OCI-LY7 (cell line): ENCODE measurements at regions not wholly inside any gene's neighbourhood (a gene's known extent, or its start where the extent isn't known, plus 50 kb on each side); places are given as distances from the start of the nearest gene placed in this dataset.

ENCODE experiments used
- BruUV-seq: library from RNA; stranded (reverse); fragments of 400-500 nt; replicated peaks from 2 replicates; lab custom pipeline; 2021; lab: Mats Ljungman, UMichigan
- CTCF ChIA-PET: fragments of 300-600 bp; sonication (Branson Sonifier 250); formaldehyde crosslinking; loops from one replicate; lab custom pipeline; 2022; ENCODE audit warnings: antibody characterized with exemption; ENCODE audit not compliant: unreplicated experiment; lab: Charles Lee
- POLR2A ChIA-PET: fragments of 300-600 bp; sonication (Branson Sonifier 250); formaldehyde crosslinking; loops from one replicate; lab custom pipeline; 2022; ENCODE audit warnings: antibody characterized with exemption; lab: Charles Lee
- DNase-seq: peaks from one replicate; pipeline ENCODE4 v3.0.0-alpha.2; 2015; ENCODE audit warnings: low spot score
- H2AFZ ChIP-seq: fragments of 200-600 bp; sonication (generic), shearing (Covaris generic); 2 replicates; pipeline ENCODE4 v1.6.1; 2014; ENCODE audit warnings: mild to moderate bottlenecking, antibody characterized with exemption, low read length, moderate library complexity
- H3K27ac ChIP-seq: fragments of 200-600 bp; sonication (generic); 2 replicates; pipeline ENCODE4 v1.5.1; 2014; ENCODE audit warnings: mixed run types, low read depth, mild to moderate bottlenecking, moderate library complexity, low read length, inconsistent platforms; ENCODE audit not compliant: poor library complexity, severe bottlenecking
- H3K36me3 ChIP-seq: fragments of 200-600 bp; sonication (generic); 2 replicates; pipeline ENCODE4 v1.6.1; 2014; ENCODE audit warnings: mild to moderate bottlenecking, antibody characterized with exemption, low read length, moderate library complexity, mixed read lengths; ENCODE audit not compliant: insufficient read depth
- H3K4me1 ChIP-seq: fragments of 200-600 bp; sonication (generic); 2 replicates; pipeline ENCODE4 v1.5.1; 2014; ENCODE audit warnings: mild to moderate bottlenecking, low read length; ENCODE audit not compliant: insufficient read depth, poor library complexity, severe bottlenecking
- H3K4me2 ChIP-seq: fragments of 200-600 bp; sonication (generic); 2 replicates; pipeline ENCODE4 v1.6.1; 2014; ENCODE audit warnings: mild to moderate bottlenecking, low read length
- H3K4me3 ChIP-seq: fragments of 200-600 bp; sonication (generic); 2 replicates; pipeline ENCODE4 v1.5.1; 2014; ENCODE audit warnings: mild to moderate bottlenecking, low read depth, low read length; ENCODE audit not compliant: poor library complexity, severe bottlenecking
- H3K79me2 ChIP-seq: fragments of 200-600 bp; sonication (generic); 2 replicates; pipeline ENCODE4 v1.6.1; 2016; ENCODE audit warnings: low read depth, mild to moderate bottlenecking, low read length, moderate library complexity, mixed read lengths; ENCODE audit not compliant: insufficient read depth
- H3K9me2 ChIP-seq: fragments of 200-600 bp; sonication (generic); 2 replicates; pipeline ENCODE4 v1.6.1; 2016; ENCODE audit warnings: mild to moderate bottlenecking, low read length, mixed read lengths; ENCODE audit not compliant: insufficient read depth
- H3K9me3 ChIP-seq: fragments of 200-600 bp; sonication (generic); 2 replicates; pipeline ENCODE4 v1.6.1; 2014; ENCODE audit warnings: mild to moderate bottlenecking, mixed run types, low read length, mixed read lengths
- H4K20me1 ChIP-seq: fragments of 200-600 bp; sonication (generic); 2 replicates; pipeline ENCODE4 v1.6.1; 2014; ENCODE audit warnings: mild to moderate bottlenecking, antibody characterized with exemption, low read length, moderate library complexity, mixed read lengths; ENCODE audit not compliant: insufficient read depth
- EZH2phosphoT487 ChIP-seq: fragments of 200-600 bp; sonication (generic); IDR thresholded peaks from 2 replicates; pipeline ENCODE4 v1.6.1; 2018; ENCODE audit warnings: low read depth, borderline replicate concordance, mild to moderate bottlenecking, mixed run types, antibody characterized with exemption, low read length, moderate library complexity, mixed read lengths
- intact Hi-C: fragments of 100-400 bp; cut with micrococcal nuclease; formaldehyde crosslinking; loops from one replicate; pipeline ENCODE4 v1.10.0; 2022; ENCODE audit not compliant: unreplicated experiment
- TF ChIP-seq, protein P1 (sequence below): fragments of 200-600 bp; sonication (generic); conservative IDR thresholded peaks from 2 replicates; pipeline ENCODE4 v1.5.1; 2014; ENCODE audit warnings: mild to moderate bottlenecking, antibody characterized with exemption, low read length, moderate library complexity, mixed read lengths

- no peak for TF ChIP-seq EZH2phosphoT487
- TF ChIP-seq, protein P1, sequence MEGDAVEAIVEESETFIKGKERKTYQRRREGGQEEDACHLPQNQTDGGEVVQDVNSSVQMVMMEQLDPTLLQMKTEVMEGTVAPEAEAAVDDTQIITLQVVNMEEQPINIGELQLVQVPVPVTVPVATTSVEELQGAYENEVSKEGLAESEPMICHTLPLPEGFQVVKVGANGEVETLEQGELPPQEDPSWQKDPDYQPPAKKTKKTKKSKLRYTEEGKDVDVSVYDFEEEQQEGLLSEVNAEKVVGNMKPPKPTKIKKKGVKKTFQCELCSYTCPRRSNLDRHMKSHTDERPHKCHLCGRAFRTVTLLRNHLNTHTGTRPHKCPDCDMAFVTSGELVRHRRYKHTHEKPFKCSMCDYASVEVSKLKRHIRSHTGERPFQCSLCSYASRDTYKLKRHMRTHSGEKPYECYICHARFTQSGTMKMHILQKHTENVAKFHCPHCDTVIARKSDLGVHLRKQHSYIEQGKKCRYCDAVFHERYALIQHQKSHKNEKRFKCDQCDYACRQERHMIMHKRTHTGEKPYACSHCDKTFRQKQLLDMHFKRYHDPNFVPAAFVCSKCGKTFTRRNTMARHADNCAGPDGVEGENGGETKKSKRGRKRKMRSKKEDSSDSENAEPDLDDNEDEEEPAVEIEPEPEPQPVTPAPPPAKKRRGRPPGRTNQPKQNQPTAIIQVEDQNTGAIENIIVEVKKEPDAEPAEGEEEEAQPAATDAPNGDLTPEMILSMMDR = no peak
- intact Hi-C loops = no loop called here
- BruUV-seq = no TSS peak
- POLR2A ChIA-PET = no interaction called here
- Histone ChIP-seq H4K20me1 (no peaks in the 10 kb centered on the region), H3K4me1 (peaks cover 5% of the 10 kb centered on the region), H2AFZ (no peak overlapping the region), H3K36me3 (no peaks in the 10 kb centered on the region), H3K27ac (no peak overlapping the region), H3K9me2 (no peaks in the 10 kb centered on the region), H3K4me3 (no peak overlapping the region), H3K4me2 (no peak overlapping the region), H3K9me3 (no peaks in the 10 kb centered on the region), H3K79me2 (no peaks in the 10 kb centered on the region)
- CTCF ChIA-PET = no interaction called here
- no peak for DNase-seq
These were observed 140.7 kb downstream of the TM9SF2 start for GRCh38 chr13:99642006-99642405.

DNA sequence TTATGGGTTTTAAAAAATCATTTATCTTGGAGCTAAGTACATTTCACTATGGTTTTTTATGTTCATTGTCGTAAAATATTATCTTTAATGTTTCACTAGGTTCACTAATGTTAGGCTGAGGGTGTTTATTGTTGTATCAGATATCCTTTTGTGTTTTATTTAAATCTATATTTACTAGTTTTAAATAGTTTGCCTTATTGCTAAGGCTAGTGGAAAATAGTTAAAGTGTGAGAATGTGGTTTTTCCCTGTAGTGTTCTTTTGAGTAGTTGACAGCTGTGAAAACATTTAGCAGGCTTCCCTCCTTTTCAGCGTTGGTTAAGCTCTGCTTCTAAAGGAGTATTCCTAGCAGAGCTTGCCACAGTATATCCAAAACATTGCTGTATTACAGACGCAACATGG lies 139.0 kb downstream of the TM9SF2 start:
- no peaks in the 10 kb centered on the region for H3K36me3 ChIP-seq
- H3K4me2 ChIP-seq = no peak overlapping the region
- intact Hi-C loops = no loop called here
- peaks cover 21% of the 10 kb centered on the region for H3K4me1 ChIP-seq
- no peak for TF ChIP-seq EZH2phosphoT487
- TF ChIP-seq, protein P1 = no peak
- CTCF ChIA-PET = no interaction called here
- H3K9me3 ChIP-seq = no peaks in the 10 kb centered on the region
- no peak for DNase-seq
- no TSS peak for BruUV-seq
- no peak overlapping the region for H3K4me3 ChIP-seq
- no peak overlapping the region for H2AFZ ChIP-seq
- no peak overlapping the region for H3K27ac ChIP-seq
- no peaks in the 10 kb centered on the region for H4K20me1 ChIP-seq
- H3K79me2 ChIP-seq = no peaks in the 10 kb centered on the region
- no peaks in the 10 kb centered on the region for H3K9me2 ChIP-seq
- POLR2A ChIA-PET = no interaction called here

- ChIA-PET POLR2A (no interaction called here), CTCF (no interaction called here)
- TF ChIP-seq EZH2phosphoT487 = no peak
- TF ChIP-seq, protein P1 = no peak
- no peak overlapping the region for H3K4me2 ChIP-seq
- H3K9me2 ChIP-seq = no peaks in the 10 kb centered on the region
- no peaks in the 10 kb centered on the region for H4K20me1 ChIP-seq
- H2AFZ ChIP-seq = no peak overlapping the region
- H3K27ac ChIP-seq = no peak overlapping the region
- no peaks in the 10 kb centered on the region for H3K9me3 ChIP-seq
- H3K36me3 ChIP-seq = no peaks in the 10 kb centered on the region
- H3K4me1 ChIP-seq = peaks cover 21% of the 10 kb centered on the region
- intact Hi-C loops = no loop called here
- DNase-seq = no peak
- BruUV-seq = no TSS peak
- no peak overlapping the region for H3K4me3 ChIP-seq
- H3K79me2 ChIP-seq = no peaks in the 10 kb centered on the region
These were observed 137.9 kb downstream of the TM9SF2 start for GRCh38 chr13:99639126-99639525.
